GM18519 (cell line): ENCODE measurements at regions not wholly inside any gene's neighbourhood (a gene's known extent, or its start where the extent isn't known, plus 50 kb on each side); places are given as distances from the start of the nearest gene placed in this dataset.

Experiments used
- ATAC-seq: cut with Tn5 transposase; IDR thresholded peaks from one replicate; pipeline ENCODE4 v1.9.1; 2021; ENCODE audit warnings: mild to moderate bottlenecking, moderate library complexity; ENCODE audit not compliant: unreplicated experiment, low FRiP score

GRCh38 chr2:164046040-164046439 lies 310.2 kb upstream of the FIGN start:
- no peak for ATAC-seq

GRCh38 chr2:164044622-164045021 lies 308.8 kb upstream of the FIGN start:
- no peak for ATAC-seq

DNA sequence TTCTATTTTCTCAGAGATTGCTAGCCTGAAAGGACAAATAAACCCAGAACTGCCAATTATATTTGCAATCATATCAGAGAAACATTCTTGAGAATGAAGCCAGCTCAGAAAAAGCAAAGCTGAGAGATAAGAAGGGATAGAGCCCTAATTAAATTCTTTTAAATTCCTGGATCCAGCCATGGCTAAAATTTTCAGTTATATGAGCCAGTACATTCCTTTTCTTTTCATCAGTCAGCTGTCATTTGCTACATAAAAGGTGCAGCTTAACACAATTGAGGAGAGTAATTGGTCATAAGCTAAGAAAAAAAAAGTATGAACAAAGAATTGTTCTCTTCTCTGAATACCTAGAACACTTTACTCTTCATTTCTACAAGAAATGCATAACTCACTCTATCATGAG lies 303.5 kb upstream of the FIGN start:
- no peak for ATAC-seq

- no peak for ATAC-seq
These were observed 297.2 kb upstream of the FIGN start for GRCh38 chr2:164032995-164033394.

DNA sequence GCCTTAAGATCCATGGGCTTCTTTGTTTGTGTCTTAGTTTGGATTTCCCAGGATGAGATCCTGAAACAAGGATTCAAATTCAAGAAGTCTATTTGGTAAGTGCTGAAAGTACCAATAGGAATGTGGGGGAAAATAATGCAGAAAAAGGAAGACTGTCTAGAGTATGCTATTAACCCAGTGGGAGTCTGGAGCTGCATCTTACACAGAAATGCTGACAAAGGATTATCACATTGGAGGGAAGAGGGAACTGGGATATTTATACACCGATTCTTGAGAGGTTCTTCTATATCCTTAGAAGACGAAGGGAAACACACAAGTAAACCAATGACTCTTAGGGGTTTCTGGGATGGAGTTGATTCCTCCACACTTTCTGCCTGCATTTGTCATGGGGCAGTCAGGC lies 294.8 kb upstream of the FIGN start:
- no peak for ATAC-seq

GRCh38 chr2:164028814-164029534 lies 293.2 kb upstream of the FIGN start:
- ATAC-seq: no peak

- no peak for ATAC-seq
These were observed 288.6 kb upstream of the FIGN start for GRCh38 chr2:164024396-164024795.

DNA sequence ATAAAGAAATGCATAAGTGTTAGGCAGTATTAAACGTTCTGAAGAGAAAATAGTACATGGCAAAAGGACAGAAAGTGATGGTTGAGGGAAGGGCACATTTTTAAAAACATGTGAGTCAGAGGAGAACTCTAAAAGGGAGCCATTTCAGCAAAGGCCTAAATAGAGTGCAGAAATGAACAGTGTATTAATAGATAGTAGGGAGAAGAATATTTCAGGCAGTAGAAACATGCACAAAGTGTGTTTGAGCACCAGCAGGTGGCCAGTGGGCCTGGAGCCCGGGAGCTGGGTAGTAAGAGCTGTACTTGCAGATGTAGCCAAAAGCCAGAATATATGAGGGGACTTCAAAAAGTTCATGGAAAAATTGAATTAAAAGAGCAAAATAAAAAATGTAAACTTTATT lies 288.1 kb upstream of the FIGN start:
- no peak for ATAC-seq

GRCh38 chr2:164015328-164016123 lies 279.7 kb upstream of the FIGN start:
- peak; percentile 97 for ATAC-seq

- ATAC-seq: no peak
These were observed 279.0 kb upstream of the FIGN start for GRCh38 chr2:164014791-164015190.

DNA sequence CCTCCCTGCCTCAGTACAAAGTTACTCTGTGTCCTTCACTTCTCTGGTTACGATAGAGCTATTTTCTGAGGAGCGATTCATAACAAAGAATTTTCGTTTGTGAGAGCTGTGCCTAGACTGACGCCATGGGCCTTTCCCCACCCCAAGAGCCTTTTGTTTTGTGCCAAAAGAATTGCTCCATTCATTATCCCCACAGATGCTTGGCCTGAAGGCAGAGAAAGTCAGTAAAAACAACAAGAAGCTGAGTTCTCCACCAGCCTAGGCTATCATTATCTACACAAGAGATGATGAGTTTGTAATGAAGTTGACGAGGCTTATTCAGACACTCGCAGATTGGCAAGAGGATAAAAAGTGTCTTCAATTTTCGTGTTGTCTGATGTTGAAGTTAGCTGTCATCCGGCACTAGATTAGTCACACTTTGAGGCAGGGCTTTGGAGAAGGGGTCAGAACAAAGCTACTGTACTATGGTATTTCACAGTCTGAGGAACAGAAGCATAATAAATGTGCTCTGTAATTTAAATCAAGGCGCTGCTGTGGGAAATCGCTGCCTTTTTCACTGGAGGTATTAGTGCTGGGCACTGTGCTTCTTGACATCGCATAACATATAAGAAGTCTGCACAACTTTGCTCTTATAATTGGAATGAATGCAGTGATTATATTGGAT lies 278.4 kb upstream of the FIGN start:
- no peak for ATAC-seq

- ATAC-seq: no peak
These were observed 276.8 kb upstream of the FIGN start for GRCh38 chr2:164012581-164012980.

GRCh38 chr2:164009756-164010337 lies 274.0 kb upstream of the FIGN start:
- ATAC-seq: no peak

DNA sequence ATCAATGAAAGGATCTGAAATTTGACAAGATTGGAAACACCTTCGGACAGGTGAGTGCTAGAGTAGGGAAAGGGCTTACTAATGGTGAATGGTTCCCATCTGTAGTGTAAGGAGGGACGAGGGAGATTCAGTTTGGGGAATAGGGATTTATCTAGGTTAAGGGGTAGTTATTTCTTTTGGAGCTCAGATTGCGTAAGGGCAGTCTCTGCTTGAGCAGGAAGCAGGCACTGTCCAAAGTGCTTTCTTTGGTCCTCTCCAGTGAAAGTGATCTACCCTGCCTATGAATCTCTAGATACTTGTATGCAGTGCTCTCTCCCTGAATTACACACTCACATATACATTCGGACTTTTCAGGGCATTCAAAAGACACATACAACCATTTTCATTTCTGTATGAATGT lies 272.9 kb upstream of the FIGN start:
- ATAC-seq: no peak

- no peak for ATAC-seq
These were observed 270.9 kb upstream of the FIGN start for GRCh38 chr2:164006704-164007103.

DNA sequence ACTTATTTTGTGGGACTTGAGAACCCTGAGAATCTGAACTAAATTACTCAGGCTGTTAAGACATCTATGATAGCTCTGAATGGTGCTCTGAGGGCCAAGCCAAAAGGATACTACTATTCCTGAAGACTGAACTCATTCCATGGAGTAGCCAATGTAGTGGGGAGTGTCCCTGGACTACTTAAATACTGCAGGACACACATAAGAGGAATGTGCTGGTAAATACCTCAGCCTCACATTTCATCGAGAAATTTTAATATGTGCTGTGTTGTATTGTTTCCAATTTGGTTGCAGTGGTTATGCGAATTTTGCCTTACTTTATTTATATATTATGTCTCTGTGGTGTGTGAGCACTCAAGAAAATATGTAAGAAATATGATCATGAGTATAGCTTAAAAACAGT lies 264.4 kb upstream of the FIGN start:
- ATAC-seq: no peak

DNA sequence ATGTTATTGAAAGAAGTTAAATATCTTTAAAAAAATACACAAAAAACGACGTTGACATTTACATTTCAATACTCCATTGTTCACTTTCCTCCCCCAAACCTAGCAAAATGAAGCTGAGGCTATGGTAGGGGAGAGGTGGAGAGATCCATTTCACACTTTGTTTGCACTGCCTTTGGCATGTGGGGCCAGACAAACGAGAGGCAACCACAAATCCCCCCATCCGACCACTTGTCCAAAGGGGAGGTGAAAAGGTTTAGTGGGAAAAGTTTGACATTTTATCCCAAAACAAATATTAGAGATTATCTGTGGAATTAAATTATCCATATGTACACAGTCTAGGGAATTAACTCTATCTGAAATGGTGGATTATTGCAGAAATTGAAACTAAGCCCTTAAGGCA lies 261.7 kb upstream of the FIGN start:
- no peak for ATAC-seq

DNA sequence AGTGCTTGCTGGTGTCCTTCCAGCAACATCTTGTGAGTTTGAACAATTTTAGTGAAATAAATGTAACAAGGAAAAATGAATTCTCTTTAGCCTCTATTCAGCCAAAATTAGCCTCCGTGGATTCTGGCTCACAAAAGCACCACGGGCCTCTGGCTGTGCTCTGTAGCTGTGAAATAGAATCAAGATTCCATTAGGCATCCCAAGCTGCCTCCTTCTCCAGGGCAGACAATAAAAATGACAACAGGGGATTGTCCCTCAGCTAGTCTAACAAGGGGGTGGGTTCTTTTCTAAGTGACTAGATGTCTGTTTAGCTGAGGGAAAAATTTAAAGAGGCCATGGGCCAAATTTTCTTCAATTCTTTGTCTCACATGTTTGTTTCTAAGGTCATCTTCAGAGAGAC lies 254.7 kb upstream of the FIGN start:
- no peak for ATAC-seq

- ATAC-seq: no peak
These were observed 254.3 kb upstream of the FIGN start for GRCh38 chr2:163990101-163990500.

DNA sequence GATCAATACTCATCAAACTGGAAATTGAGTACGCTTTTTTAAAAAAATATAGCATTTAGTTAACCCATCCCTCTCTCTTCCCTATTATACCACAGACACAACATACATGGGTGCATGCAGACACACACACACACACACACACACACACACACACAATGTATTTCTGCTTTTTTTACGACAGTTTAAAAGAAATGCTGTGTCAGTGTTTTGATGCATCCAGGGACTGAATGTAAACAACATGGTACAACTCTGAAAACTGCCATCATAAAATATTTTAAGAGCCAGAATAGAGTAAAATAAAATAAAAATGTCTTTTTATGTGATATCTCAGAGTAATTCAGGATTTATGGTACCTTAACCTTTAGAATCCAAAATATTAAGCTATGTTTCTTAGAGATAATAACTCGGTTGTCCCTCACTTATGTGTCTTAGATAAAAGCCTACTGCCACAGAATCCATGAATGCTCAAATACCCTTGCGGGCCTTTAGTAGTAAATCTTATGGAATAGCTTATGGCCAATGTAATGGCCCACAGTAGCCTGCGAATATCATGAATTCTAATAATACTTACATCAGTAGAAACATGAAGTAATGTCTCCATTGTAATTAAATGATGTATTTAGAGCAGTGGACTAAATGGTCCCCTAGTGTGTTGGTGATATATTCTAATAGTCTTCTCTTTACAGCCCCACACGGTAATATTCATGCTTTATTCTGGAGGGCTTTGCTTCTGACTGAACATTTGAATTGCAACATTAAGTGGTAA lies 251.6 kb upstream of the FIGN start:
- ATAC-seq: no peak
